ENCODE measurements at regions not wholly inside any gene's neighbourhood (a gene's known extent, or its start where the extent isn't known, plus 50 kb on each side); places are given as distances from the start of the nearest gene placed in this dataset.

GRCh38 chr13:58488251-58488650, 856.7 kb downstream of the PCDH17 start:
- TF ChIP-seq, protein P1, sequence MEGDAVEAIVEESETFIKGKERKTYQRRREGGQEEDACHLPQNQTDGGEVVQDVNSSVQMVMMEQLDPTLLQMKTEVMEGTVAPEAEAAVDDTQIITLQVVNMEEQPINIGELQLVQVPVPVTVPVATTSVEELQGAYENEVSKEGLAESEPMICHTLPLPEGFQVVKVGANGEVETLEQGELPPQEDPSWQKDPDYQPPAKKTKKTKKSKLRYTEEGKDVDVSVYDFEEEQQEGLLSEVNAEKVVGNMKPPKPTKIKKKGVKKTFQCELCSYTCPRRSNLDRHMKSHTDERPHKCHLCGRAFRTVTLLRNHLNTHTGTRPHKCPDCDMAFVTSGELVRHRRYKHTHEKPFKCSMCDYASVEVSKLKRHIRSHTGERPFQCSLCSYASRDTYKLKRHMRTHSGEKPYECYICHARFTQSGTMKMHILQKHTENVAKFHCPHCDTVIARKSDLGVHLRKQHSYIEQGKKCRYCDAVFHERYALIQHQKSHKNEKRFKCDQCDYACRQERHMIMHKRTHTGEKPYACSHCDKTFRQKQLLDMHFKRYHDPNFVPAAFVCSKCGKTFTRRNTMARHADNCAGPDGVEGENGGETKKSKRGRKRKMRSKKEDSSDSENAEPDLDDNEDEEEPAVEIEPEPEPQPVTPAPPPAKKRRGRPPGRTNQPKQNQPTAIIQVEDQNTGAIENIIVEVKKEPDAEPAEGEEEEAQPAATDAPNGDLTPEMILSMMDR (IDR thresholded peaks at IDR 0.05; ENCODE audit: poor library complexity, severe bottlenecking), result no peak
- no peak for TF ChIP-seq POLR2AphosphoS5 (IDR thresholded peaks at IDR 0.05)
